ENCODE measurements at regions not wholly inside any gene's neighbourhood (a gene's known extent, or its start where the extent isn't known, plus 50 kb on each side); places are given as distances from the start of the nearest gene placed in this dataset.

DNA sequence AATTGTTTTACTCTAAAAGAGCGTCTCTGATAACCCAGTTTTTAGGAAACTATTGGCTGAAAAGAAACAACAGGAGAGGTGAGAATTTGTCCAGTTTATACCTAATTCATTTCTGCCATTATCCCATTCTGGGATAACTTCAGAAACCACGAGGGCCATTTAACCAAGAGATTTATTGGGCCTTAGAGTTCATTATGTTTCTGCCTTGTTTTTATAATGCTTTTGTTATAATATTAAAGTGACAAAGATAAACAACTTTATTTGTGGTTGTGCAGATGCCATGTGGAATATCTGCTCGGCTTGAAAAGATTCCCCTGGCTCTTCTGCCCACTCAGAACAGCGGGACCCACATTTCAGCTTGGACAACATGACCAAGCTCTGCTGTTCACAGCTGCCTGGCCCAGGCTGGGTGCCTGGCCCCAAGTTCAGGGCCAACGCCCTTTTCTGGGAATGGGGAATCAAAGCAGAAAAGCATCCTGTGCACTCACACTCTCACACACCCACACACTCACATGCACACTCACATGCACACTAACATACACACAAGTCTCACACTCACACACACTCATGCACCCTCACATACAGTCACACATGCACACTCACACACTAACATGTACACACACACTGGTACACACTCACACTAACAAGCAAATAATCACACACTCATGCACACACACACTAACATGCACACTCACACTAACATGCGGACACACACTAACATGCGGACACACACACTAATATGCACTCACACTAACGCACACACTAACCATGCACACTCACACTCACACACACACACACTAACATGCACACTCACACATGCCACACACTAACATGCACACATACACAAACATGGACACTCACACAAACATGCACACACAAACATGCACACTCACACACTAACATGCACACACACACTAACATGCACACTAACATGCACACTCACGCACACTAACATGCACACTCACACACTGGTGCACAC, 86.7 kb upstream of the NEDD9 start:
- no peaks in the 10 kb centered on the region for H3K27me3 Mint-ChIP-seq (ENCODE audit: low read depth)
- TF ChIP-seq, protein P1, sequence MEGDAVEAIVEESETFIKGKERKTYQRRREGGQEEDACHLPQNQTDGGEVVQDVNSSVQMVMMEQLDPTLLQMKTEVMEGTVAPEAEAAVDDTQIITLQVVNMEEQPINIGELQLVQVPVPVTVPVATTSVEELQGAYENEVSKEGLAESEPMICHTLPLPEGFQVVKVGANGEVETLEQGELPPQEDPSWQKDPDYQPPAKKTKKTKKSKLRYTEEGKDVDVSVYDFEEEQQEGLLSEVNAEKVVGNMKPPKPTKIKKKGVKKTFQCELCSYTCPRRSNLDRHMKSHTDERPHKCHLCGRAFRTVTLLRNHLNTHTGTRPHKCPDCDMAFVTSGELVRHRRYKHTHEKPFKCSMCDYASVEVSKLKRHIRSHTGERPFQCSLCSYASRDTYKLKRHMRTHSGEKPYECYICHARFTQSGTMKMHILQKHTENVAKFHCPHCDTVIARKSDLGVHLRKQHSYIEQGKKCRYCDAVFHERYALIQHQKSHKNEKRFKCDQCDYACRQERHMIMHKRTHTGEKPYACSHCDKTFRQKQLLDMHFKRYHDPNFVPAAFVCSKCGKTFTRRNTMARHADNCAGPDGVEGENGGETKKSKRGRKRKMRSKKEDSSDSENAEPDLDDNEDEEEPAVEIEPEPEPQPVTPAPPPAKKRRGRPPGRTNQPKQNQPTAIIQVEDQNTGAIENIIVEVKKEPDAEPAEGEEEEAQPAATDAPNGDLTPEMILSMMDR (conservative IDR thresholded peaks at IDR 0.05) = no peak
- no peak overlapping the region for H3K4me3 Mint-ChIP-seq
- DNase-seq (ENCODE audit: low read depth, low spot score) = no peak
- H3K4me1 Mint-ChIP-seq = peaks cover 27% of the 10 kb centered on the region
- H3K36me3 Mint-ChIP-seq (ENCODE audit: low read depth) = no peaks in the 10 kb centered on the region
- peak overlapping the region; percentile 1 for H3K27ac Mint-ChIP-seq (ENCODE audit: unreplicated experiment)
- H3K9me3 Mint-ChIP-seq = no peaks in the 10 kb centered on the region

DNA sequence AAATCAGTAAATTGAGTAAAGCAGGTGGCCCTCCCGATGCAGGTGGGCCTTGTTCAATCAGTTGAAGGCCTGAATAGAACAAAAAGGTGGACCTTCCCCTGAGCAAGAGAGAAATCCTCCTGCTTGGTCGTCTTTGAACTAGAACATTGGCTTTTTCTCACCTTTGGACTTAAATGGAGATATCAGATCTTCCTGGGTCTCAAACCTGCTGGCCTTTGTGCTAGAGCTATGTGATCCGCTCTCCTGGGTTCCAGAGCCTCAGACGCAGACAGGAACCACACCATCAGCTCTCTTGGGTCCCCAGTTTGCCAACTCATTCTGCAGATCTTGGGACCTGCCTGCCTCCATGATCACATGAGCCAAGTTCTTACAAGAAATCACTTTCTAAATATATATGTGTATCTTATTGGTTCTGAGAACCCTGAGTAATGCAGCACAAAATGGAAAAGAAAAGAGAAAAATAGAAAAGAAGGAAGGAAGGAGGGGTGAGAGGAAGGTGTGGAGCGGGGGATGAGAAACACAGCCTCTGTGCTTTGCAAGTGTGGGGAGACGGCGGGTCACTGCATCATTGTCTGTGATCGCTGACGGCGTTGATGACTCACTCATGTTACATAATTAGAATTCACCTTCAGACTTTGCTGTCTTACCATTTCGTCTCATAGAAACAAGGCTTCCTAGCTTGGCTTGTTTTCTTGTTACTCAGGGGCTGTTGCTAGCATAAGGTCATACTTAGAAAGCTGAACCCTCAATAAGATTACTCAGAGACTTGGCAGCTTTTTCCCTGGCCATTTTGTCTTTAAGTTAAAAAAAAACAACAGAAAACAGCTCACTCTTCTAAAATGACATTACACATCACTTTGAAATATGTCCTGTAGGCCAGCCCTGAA, 85.7 kb upstream of the NEDD9 start:
- H3K27me3 Mint-ChIP-seq (ENCODE audit: low read depth) = no peaks in the 10 kb centered on the region
- no peaks in the 10 kb centered on the region for H3K36me3 Mint-ChIP-seq (ENCODE audit: low read depth)
- TF ChIP-seq, protein P1 (conservative IDR thresholded peaks at IDR 0.05) = no peak
- H3K27ac Mint-ChIP-seq (ENCODE audit: unreplicated experiment) = peak overlapping the region; percentile 59
- H3K4me1 Mint-ChIP-seq = peaks cover 27% of the 10 kb centered on the region
- no peak for DNase-seq (ENCODE audit: low read depth, low spot score)
- no peak overlapping the region for H3K4me3 Mint-ChIP-seq
- H3K9me3 Mint-ChIP-seq = peaks cover 1% of the 10 kb centered on the region

DNA sequence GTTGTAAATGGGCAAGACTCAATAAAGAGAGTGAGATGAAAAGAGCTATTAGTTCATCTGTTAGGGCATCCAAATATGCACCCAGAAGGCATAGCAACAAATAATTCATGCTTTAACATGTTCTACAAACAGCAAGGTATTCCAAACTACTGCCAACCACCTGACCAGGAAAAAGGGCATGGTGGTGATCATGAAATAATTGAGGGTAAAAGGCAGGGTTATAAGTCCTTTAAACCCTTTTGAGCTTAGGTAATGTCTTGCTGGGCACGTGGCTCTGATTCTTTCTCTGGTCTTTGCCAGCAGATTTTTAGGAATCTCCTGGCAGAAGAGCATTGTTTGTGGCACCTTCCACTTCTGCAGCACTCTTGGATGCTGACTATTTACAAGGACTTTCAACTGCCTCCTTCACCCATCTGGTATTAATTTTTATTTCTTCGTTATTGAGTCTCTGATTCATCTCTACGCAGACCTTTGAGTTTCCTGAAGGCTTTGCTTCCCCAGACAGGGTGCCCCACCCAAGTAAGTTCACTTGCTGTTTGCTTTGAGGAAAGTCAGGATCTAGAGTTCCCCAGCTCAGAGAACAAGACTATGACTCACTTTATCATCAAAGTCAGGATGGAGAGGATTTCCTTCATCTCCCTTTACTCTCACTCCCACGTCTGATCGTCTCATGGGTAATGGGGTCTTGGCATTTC, 83.4 kb upstream of the NEDD9 start:
- Mint-ChIP-seq H3K4me3 (no peak overlapping the region), H3K36me3 (ENCODE audit: low read depth) (peaks cover 2% of the 10 kb centered on the region), H3K4me1 (peaks cover 19% of the 10 kb centered on the region), H3K27me3 (ENCODE audit: low read depth) (no peaks in the 10 kb centered on the region), H3K27ac (ENCODE audit: unreplicated experiment) (no peak overlapping the region), H3K9me3 (peaks cover 5% of the 10 kb centered on the region)
- no peak for DNase-seq (ENCODE audit: low read depth, low spot score)
- TF ChIP-seq, protein P1 (conservative IDR thresholded peaks at IDR 0.05) = no peak

DNA sequence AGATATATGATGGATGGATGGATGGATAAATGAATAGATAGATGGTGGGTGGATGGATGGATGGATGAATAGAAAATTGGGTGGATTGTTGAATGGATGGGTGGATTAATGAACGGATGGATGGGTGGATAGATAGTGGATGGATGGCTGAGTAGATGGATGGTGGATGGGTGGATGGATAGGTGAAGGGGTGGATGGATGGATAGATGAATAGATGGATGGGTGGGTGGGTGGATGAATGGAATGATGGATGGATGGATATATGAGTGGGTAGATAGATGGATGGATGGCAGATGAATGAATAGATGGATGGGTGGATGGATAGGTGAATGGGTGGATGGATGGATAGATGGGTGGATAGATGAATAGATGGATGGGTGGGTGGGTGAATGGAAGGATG, 80.7 kb upstream of the NEDD9 start:
- Mint-ChIP-seq H3K4me1 (peaks cover 4% of the 10 kb centered on the region), H3K9me3 (peaks cover 7% of the 10 kb centered on the region), H3K27ac (ENCODE audit: unreplicated experiment) (no peak overlapping the region), H3K36me3 (ENCODE audit: low read depth) (peaks cover 2% of the 10 kb centered on the region), H3K4me3 (no peak overlapping the region), H3K27me3 (ENCODE audit: low read depth) (no peaks in the 10 kb centered on the region)
- DNase-seq (ENCODE audit: low read depth, low spot score) = no peak
- TF ChIP-seq, protein P1 (conservative IDR thresholded peaks at IDR 0.05) = no peak

DNA sequence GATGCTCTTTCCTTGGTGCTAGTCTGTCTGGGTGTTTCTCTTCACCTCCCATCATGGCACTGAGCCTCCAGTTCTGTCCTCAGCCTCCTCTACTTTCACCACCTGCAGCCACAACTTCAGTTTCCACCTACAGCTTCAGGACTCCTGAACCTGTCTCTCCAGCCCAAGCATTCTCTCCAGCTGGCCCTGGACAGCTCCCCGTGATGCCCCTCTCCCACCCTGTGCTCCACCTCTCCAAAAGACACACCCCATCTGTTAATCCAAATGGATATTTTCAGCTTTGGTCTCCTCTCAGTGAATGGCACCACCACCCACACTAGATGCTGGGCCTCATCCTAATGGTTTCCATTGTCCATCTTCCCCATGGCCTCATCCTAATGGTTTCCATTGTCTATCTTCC, 79.5 kb upstream of the NEDD9 start:
- H3K9me3 Mint-ChIP-seq = peaks cover 7% of the 10 kb centered on the region

More for the DNA sequence above, 79.5 kb upstream of the NEDD9 start:
- H3K27me3 Mint-ChIP-seq (ENCODE audit: low read depth) = no peaks in the 10 kb centered on the region
- H3K27ac Mint-ChIP-seq (ENCODE audit: unreplicated experiment) = no peak overlapping the region
- H3K4me3 Mint-ChIP-seq = no peak overlapping the region
- no peaks in the 10 kb centered on the region for H3K4me1 Mint-ChIP-seq
- TF ChIP-seq, protein P1 (conservative IDR thresholded peaks at IDR 0.05) = no peak
- peaks cover 2% of the 10 kb centered on the region for H3K36me3 Mint-ChIP-seq (ENCODE audit: low read depth)
- no peak for DNase-seq (ENCODE audit: low read depth, low spot score)
